ENCODE measurements at regions not wholly inside any gene's neighbourhood (a gene's known extent, or its start where the extent isn't known, plus 50 kb on each side); places are given as distances from the start of the nearest gene placed in this dataset.
A peak's percentile ranks its signal among the peaks of the same experiment; 100 is the strongest.
"Not testable (repeated sequence)": the region's sequence is repeated elsewhere in the genome, so short reads cannot be mapped to it uniquely, and the experiment has no call there.

- TF ChIP-seq SNAI2 (CRISPR knock-in tag; IDR thresholded peaks at IDR 0.05) (no peak), ESRRG (CRISPR knock-in tag; IDR thresholded peaks at IDR 0.05) (no peak), POU6F1 (CRISPR knock-in tag; IDR thresholded peaks at IDR 0.05; ENCODE audit: borderline replicate concordance, low read depth) (no peak), GLIS3 (CRISPR knock-in tag; IDR thresholded peaks at IDR 0.05) (no peak), ZFP3 (CRISPR knock-in tag; IDR thresholded peaks at IDR 0.05) (no peak)
- TF ChIP-seq, protein P1, sequence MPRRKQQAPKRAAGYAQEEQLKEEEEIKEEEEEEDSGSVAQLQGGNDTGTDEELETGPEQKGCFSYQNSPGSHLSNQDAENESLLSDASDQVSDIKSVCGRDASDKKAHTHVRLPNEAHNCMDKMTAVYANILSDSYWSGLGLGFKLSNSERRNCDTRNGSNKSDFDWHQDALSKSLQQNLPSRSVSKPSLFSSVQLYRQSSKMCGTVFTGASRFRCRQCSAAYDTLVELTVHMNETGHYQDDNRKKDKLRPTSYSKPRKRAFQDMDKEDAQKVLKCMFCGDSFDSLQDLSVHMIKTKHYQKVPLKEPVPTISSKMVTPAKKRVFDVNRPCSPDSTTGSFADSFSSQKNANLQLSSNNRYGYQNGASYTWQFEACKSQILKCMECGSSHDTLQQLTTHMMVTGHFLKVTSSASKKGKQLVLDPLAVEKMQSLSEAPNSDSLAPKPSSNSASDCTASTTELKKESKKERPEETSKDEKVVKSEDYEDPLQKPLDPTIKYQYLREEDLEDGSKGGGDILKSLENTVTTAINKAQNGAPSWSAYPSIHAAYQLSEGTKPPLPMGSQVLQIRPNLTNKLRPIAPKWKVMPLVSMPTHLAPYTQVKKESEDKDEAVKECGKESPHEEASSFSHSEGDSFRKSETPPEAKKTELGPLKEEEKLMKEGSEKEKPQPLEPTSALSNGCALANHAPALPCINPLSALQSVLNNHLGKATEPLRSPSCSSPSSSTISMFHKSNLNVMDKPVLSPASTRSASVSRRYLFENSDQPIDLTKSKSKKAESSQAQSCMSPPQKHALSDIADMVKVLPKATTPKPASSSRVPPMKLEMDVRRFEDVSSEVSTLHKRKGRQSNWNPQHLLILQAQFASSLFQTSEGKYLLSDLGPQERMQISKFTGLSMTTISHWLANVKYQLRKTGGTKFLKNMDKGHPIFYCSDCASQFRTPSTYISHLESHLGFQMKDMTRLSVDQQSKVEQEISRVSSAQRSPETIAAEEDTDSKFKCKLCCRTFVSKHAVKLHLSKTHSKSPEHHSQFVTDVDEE (CRISPR knock-in tag; IDR thresholded peaks at IDR 0.05) = no peak
- TF ChIP-seq, protein P2, sequence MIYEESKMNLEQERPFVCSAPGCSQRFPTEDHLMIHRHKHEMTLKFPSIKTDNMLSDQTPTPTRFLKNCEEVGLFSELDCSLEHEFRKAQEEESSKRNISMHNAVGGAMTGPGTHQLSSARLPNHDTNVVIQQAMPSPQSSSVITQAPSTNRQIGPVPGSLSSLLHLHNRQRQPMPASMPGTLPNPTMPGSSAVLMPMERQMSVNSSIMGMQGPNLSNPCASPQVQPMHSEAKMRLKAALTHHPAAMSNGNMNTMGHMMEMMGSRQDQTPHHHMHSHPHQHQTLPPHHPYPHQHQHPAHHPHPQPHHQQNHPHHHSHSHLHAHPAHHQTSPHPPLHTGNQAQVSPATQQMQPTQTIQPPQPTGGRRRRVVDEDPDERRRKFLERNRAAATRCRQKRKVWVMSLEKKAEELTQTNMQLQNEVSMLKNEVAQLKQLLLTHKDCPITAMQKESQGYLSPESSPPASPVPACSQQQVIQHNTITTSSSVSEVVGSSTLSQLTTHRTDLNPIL (CRISPR knock-in tag; IDR thresholded peaks at IDR 0.05; ENCODE audit: low read depth) = no peak
- ATAC-seq = no peak
Observed at GRCh38 chr12:75798136-75798926, 233.2 kb downstream of the PHLDA1 start.

DNA sequence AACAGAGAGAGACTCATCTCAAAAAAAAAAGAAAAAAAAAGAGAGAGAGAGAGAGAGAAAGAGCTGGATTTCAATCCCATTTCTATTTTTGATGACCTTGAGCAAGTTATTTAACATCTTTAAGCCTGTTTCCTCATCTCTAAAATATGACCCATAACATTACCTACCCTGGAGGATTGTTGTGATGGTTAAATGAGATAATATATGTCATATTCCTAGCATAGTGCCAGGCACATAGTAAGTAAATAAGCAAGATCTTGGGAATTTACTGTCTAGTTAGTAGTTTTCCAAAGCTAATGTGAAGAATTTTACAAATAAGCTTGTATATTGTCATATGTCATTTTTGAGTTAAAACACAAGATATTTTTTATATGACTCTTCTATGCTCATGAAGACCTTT, 236.5 kb downstream of the PHLDA1 start:
- no peak for ATAC-seq
- no peak for TF ChIP-seq RARB (CRISPR knock-in tag; IDR thresholded peaks at IDR 0.05)

- peak; percentile 50 for ATAC-seq
Observed at GRCh38 chr12:75792687-75793086, 238.9 kb downstream of the PHLDA1 start.

GRCh38 chr12:75790219-75790618, 241.4 kb downstream of the PHLDA1 start:
- no peak for ATAC-seq

More at GRCh38 chr12:75792687-75793086, 238.9 kb downstream of the PHLDA1 start:
- TF ChIP-seq ISL1 (CRISPR knock-in tag; IDR thresholded peaks at IDR 0.05) = peak; percentile 88
- no peak for TF ChIP-seq GLIS3 (CRISPR knock-in tag; IDR thresholded peaks at IDR 0.05)
- TF ChIP-seq TCF4 (CRISPR knock-in tag; IDR thresholded peaks at IDR 0.05; ENCODE audit: borderline replicate concordance) = peak; percentile 63; the same call in 1 of the 2 replicates
- TF ChIP-seq CSDC2 (CRISPR knock-in tag; IDR thresholded peaks at IDR 0.05) = peak; percentile 46; the same call in 1 of the 2 replicates
- TF ChIP-seq PPARA (CRISPR knock-in tag; IDR thresholded peaks at IDR 0.05; ENCODE audit: borderline replicate concordance) = no peak
- TF ChIP-seq PATZ1 (CRISPR knock-in tag; IDR thresholded peaks at IDR 0.05; ENCODE audit: borderline replicate concordance) = peak; percentile 83; the same call in 1 of the 2 replicates

DNA sequence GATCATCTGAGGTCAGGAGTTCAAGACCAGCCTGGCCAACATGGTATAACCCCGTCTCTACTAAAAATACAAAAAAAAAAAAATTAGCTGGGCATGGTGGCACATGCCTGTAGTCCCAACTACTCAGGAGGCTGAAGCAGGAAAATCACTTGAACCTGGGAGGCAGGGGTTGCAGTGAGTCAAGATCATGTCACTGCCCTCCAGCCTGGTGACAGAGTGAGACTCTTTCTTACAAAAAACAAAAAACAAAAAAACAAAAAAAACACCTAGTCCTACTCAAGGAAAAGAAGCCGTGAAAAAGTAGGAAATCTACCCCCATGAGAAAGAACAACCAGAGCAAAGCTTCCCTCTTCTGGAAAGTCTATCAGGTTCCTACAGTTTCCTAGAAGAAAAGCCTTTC, 244.4 kb downstream of the PHLDA1 start:
- ATAC-seq = not testable (repeated sequence)

More at GRCh38 chr12:75790219-75790618, 241.4 kb downstream of the PHLDA1 start:
- TF ChIP-seq ZNF565 (CRISPR knock-in tag; conservative IDR thresholded peaks at IDR 0.05; ENCODE audit: low read depth) = no peak

DNA sequence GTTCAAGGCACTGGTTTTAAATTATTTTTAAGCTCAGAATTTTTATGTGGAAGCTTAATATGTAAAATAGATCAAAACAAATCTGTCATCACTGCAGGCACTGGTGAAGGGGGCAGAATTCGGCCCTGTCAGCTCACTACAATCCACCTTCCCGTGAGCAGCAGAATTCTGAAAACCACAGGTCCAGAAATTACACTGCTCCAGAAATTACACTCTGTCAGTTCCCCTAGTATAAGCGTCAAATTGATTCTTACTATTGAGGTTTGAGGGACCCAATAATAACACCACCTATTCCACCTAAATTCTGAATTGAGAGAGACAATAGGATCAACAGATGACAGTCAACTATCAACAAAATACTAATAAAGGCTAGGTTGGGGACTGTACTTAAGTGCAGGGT, 245.5 kb downstream of the PHLDA1 start:
- ATAC-seq = no peak
- TF ChIP-seq CSDC2 (CRISPR knock-in tag; IDR thresholded peaks at IDR 0.05) (no peak), OSR1 (CRISPR knock-in tag; IDR thresholded peaks at IDR 0.05) (no peak), SNAI2 (CRISPR knock-in tag; IDR thresholded peaks at IDR 0.05) (no peak), BACH2 (CRISPR knock-in tag; IDR thresholded peaks at IDR 0.05; ENCODE audit: borderline replicate concordance) (no peak), TCF4 (CRISPR knock-in tag; IDR thresholded peaks at IDR 0.05; ENCODE audit: borderline replicate concordance) (no peak), ZNF565 (CRISPR knock-in tag; conservative IDR thresholded peaks at IDR 0.05; ENCODE audit: low read depth) (no peak), ZNF8 (CRISPR knock-in tag; IDR thresholded peaks at IDR 0.05) (no peak)
- TF ChIP-seq, protein P2 (CRISPR knock-in tag; IDR thresholded peaks at IDR 0.05; ENCODE audit: low read depth) = no peak
- TF ChIP-seq, protein P1 (CRISPR knock-in tag; IDR thresholded peaks at IDR 0.05) = no peak

Measured in SK-N-SH treated with all-trans-retinoic acid at 6 μM for 48 hours (cell line).